HEK293T (cell line): ENCODE measurements at regions not wholly inside any gene's neighbourhood (a gene's known extent, or its start where the extent isn't known, plus 50 kb on each side); places are given as distances from the start of the nearest gene placed in this dataset.

Experiments used
- BHLHE40 ChIP-seq: fragments of 450-650 bp; IDR thresholded peaks from 2 replicates; pipeline ENCODE4 v1.6.1; 2016; ENCODE audit warnings: mild to moderate bottlenecking, moderate library complexity, borderline replicate concordance
- FOXK2 ChIP-seq: fragments of 450-650 bp; IDR thresholded peaks from 2 replicates; pipeline ENCODE4 v1.6.1; 2016; ENCODE audit warnings: mild to moderate bottlenecking
- NFRKB ChIP-seq: fragments of 450-650 bp; IDR thresholded peaks from 2 replicates; pipeline ENCODE4 v1.6.1; 2016; ENCODE audit warnings: mild to moderate bottlenecking, moderate library complexity
- SP1 ChIP-seq: fragments of 450-650 bp; IDR thresholded peaks from 2 replicates; pipeline ENCODE4 v1.6.1; 2017
- SUZ12 ChIP-seq: fragments of 450-650 bp; IDR thresholded peaks from 2 replicates; pipeline ENCODE4 v1.6.1; 2016; ENCODE audit warnings: mild to moderate bottlenecking
- TF ChIP-seq, protein P1 (sequence below): fragments of 450-650 bp; IDR thresholded peaks from 2 replicates; pipeline ENCODE4 v1.6.1; 2016

DNA sequence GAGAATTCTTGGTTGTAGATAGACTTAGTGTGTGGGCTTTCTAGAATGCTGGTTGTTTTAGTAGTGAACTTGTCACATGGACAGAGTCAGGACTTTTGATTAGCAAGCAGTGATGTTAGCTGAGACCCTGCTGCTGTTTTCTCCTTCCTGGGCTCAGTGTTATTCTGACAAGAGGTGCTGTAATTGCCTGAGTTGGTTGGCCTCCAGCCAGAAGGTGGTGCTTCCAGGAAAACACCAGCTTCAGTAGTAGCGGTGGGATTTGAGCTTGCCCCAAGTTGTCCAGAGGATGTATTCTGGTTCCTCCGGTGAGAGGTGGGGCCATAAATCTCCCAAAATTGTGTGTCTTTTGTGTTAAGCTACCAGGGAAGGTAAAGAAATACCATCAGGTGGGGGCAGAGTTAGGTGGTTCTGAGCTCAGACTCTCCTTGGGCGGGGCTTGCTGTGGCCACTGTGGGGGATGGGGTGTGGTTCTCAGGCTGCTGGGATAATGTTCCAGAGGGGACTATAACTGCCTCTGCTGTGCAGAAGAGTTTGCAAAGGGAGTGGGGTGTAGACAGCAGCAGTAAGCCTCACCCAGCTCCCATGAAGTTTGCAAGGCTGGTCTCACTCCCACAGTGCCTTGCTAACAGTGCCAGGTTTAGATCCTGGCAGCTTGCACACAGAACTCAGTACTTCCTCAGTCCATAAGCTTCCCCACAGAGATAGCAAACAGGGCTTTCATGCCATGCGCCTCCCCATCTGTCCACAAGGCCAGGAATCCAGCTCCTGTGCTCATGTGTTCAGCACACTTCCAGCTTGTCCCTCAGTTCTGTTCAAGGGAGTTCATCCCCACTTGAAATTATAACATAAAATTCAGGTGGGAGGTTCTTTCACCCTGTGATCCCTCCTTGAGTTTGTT lies 278.4 kb upstream of the PTCHD4 start:
- TF ChIP-seq SP1 (no peak), BHLHE40 (no peak), SUZ12 (no peak), FOXK2 (no peak), NFRKB (no peak)
- TF ChIP-seq, protein P1, sequence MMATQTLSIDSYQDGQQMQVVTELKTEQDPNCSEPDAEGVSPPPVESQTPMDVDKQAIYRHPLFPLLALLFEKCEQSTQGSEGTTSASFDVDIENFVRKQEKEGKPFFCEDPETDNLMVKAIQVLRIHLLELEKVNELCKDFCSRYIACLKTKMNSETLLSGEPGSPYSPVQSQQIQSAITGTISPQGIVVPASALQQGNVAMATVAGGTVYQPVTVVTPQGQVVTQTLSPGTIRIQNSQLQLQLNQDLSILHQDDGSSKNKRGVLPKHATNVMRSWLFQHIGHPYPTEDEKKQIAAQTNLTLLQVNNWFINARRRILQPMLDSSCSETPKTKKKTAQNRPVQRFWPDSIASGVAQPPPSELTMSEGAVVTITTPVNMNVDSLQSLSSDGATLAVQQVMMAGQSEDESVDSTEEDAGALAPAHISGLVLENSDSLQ, result no peak
